NCI-H226 (cell line): ENCODE measurements at regions not wholly inside any gene's neighbourhood (a gene's known extent, or its start where the extent isn't known, plus 50 kb on each side); places are given as distances from the start of the nearest gene placed in this dataset.
A peak's percentile ranks its signal among the peaks of the same experiment; 100 is the strongest.
"Not testable (repeated sequence)": the region's sequence is repeated elsewhere in the genome, so short reads cannot be mapped to it uniquely, and the experiment has no call there.

Experiments used
- DNase-seq: peaks from one replicate; pipeline ENCODE4 v3.0.0-alpha.2; 2015

DNA sequence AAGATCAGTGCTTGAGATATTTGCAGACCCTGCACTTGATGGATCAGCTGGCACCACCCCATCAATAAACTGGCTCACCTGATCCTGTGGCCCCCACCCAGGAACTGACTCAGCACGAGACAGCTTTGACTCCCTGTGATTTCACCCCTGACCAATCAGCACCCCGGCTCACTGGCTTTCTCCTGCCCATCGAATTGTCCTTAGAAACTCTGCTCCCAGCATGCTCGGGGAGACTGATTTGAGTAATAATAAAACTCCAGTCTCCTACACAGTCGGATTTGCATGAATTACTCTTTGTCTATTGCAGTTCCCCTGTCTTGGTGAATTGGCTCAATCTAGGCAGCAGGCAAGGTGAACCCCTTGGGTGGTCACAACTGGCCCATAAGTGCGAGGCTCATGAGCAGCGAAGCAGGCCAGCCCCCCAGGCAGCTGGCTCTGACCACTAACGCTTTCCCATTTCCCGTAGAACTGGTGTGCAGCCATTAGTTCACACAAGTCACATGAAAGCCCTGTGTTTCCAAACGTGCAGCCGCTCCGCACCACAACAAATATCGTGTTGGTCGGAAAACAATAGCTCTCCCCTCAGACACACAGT, 79.6 kb downstream of the RSPH3 start:
- DNase-seq = peak; percentile 24

GRCh38 chr6:158919865-158920264, 80.1 kb downstream of the RSPH3 start:
- no peak for DNase-seq

GRCh38 chr6:158916617-158917016, 83.4 kb downstream of the RSPH3 start:
- no peak for DNase-seq

- no peak for DNase-seq
Measured at GRCh38 chr6:158914923-158915322, 85.1 kb downstream of the RSPH3 start.

DNA sequence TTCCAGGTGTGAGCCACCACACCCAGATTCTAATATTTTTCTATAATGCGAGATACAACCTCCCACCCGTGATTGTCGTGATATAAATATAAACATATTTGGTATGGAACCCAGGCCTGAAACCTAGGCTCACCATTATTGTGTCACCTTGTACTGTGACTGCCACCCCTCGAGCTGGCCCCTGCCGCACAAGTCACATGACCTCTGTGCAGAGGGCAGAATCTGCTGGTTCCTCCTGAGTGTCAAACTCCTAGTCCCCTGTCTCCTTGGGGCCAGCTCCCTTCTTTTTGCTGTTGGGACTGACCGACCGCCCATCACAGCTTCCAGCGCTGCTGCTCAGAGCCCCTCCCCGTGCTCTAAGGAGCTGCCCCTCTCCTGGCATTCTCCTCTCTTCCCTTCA, 86.4 kb downstream of the RSPH3 start:
- DNase-seq = no peak

GRCh38 chr6:158912655-158913054, 87.3 kb downstream of the RSPH3 start:
- DNase-seq = no peak

- DNase-seq = no peak
Measured at GRCh38 chr6:158911746-158912480, 88.1 kb downstream of the RSPH3 start.

GRCh38 chr6:158910484-158911440, 89.2 kb downstream of the RSPH3 start:
- DNase-seq = no peak

GRCh38 chr6:158909938-158910337, 90.1 kb downstream of the RSPH3 start:
- DNase-seq = no peak

DNA sequence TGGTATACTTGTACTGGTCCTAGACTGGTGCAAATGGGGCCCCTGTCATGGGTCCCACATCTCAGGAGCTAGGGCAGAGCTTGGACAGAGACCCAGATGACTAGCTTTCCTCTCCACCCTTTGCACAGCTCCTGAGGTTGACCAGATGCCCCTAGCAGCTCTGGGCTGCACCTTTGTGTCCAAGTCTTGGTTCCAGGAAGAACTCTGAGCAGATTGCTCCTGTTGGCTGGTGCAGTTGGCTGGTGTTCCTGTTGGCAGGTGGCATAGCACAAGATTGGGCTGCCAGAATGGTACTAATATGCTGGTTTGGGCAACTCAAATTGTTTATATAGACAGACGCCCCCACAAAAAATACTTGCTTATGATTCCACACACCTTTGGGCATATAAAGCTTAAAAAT, 89.4 kb upstream of the EZR start:
- no peak for DNase-seq

DNA sequence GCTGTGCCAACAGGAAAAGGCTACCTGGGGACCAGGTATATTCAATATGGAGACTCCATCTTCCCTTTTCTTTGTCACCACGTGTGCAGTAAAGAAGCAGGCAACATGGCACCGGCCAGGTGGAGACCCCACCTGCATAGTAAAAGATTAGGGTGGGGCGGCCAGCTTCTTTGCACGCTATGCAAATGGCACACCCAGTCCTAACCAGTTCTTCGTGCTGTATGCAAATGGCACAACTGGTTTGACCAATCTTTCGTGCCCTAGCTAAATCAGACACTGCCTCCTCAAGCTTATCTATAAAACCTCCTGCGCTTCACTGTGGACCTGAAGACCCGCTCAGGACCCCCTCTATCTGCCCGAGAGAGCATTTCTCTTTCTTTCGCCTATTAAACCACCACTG, 88.8 kb upstream of the EZR start:
- DNase-seq = no peak

DNA sequence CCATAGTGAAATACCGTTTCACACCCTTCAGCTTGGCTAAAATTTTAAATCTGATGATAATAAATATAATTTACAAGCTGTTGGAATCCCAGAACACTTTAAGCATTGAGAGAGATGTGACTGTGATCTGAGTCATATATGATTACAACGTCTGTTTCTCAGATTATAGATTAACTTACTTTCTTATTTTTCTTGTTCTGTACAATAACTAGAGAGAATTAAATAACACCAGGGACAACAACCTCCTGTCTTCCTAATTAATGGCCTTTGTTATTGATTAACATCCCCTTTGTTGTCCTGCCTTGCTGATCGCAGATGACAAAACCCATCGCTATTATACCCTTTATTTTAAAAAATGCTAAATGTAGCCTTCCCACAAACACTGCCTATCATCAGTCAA, 87.8 kb upstream of the EZR start:
- DNase-seq = no peak

- DNase-seq = no peak
Measured at GRCh38 chr6:158905277-158905676, 86.1 kb upstream of the EZR start.

DNA sequence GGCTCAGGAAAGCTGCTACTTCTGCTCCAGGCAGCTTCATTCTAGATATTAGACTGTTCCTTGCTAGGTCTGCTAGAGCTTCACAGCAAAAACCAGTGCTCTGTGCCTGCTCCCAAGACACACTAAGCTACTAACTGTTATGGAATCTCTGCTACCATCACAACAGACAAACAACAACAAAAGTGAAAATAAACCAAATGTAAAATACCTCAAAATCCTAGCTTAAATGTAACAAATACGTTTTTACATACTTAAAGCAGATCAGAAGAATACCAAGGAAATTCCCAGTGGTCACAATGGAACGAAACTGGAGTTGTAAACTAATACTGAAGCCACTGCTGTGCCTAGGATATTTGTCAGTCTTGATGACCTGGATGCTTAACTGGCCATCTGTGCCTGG, 84.6 kb upstream of the EZR start:
- no peak for DNase-seq

DNA sequence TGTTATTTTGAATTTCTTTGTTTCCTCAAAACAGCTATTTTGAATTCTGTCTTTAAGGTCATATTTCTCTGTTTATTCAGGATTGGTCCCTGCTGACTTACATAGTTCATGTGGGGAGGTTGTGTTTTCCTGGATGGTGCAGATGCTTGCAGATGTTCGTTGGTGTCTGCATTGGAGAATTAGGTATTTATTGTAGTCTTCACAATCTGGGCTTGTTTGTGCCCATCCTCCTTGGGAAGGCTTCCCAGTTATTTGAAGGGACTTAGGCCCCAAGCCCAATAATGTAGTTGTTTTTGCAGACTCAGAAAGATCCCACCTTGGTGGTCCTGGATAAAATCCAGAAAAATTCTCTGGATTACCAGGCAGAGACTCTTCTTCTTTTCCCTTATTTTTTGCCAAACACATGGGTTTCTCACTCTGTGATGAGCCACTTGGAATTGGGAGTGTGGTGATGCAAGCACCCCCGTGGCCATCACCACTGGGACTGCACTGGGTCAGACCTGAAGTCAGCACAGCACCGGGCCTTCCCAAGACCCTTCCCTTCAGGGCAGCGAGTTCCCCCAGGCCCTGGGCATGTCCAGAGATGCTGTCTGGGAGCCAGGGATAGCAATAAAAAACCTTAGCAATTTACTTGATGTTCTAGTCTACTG, 81.6 kb upstream of the EZR start:
- DNase-seq = no peak

- DNase-seq = no peak
Measured at GRCh38 chr6:158897236-158897635, 78.1 kb upstream of the EZR start.

- no peak for DNase-seq
Measured at GRCh38 chr6:158895661-158896060, 76.5 kb upstream of the EZR start.

GRCh38 chr6:158894193-158894592, 75.0 kb upstream of the EZR start:
- peak; percentile 90 for DNase-seq

DNA sequence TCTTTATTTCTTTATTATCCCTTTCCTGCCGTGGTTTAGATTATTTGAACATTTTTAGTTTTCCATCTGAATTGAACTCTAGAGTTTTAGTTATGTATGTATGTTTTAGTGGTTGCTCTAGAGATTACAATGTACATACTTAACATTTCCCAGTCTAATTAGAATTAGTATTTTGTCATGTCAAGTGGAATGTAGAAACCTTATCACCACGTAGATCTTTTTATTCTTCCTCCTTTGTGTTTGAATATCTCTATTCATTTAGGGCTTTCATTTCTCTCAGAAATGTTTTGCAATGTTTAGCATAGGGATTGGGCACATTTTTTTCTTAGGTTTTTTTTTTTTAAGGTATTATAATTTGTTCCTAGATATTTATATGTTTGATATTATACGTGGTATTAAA, 73.1 kb upstream of the EZR start:
- DNase-seq = no peak

DNA sequence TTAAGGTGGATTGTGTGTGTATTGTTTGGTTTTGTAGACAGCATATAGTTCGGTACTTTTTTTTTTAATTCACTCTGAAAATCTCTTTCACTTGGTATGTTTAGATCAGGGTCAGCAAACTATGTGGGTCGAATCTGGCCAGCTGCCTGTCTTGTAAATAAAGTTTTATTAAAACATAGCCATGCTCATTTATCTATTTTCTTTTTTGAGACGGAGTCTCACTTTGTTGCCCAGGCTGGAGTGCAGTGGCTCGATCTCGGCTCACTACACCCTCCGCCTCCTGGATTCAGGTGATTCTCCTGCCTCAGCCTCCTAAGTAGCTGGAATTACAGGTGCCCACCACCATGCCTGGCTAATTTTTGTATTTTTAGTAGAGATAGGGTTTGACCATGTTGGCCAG, 72.4 kb upstream of the EZR start:
- not testable (repeated sequence) for DNase-seq

- peak; percentile 77 for DNase-seq
Measured at GRCh38 chr6:158888171-158888570, 69.0 kb upstream of the EZR start.

DNA sequence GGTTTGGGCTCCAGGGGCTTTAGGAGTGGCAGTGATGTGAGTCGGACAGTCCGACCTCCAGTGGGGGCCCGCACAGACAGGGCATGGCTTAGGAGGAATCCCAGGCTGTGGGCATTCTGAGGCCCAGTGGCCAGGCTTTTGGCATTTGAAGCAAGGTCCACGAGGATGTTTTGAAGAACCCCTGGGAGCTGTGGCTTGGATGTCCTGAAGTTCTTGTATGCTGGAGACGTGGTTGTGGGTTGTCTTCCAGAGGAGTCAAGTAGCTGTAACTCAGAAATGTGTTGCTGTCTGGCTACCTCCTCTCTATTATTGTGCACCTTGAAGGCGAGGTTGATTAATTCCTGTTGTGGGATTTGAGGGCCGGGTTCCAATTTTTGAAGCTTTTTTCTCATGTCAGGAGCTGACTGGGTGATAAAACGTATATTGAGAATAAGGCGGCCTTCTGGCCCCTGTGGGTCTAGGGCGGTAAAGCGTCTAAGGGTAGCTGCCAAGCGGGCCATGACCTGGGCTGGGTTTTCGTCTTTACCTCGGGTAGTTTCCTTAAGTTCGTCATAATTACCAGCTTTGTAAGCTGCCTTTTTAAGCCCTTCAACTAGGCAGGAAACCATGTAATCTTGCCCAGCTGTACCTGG, 67.3 kb upstream of the EZR start:
- DNase-seq = not testable (repeated sequence)

GRCh38 chr6:158881884-158882283, 62.7 kb upstream of the EZR start:
- peak; percentile 49 for DNase-seq
